ENCODE measurements at regions not wholly inside any gene's neighbourhood (a gene's known extent, or its start where the extent isn't known, plus 50 kb on each side); places are given as distances from the start of the nearest gene placed in this dataset.

- no peak for DNase-seq
- Histone ChIP-seq H3K9me3 (no peaks in the 10 kb centered on the region), H3K27ac (no peak overlapping the region), H3K36me3 (no peaks in the 10 kb centered on the region), H3K4me1 (peaks cover 0 to 14% (median 2%) of the 10 kb centered on the region in 6 donors), H3K27me3 (replicated peaks in 1 of 7) (no peaks in the 10 kb centered on the region), H3K4me3 (no peak overlapping the region)
- whole genome bisulfite sequencing, 5 donors, result 88 to 96% (median 95%) methylated on average over 4 to 5 of the region's 5 CpGs
- TF ChIP-seq POLR2AphosphoS5 (IDR thresholded peaks at IDR 0.05) (no peak), POLR2A (IDR thresholded peaks at IDR 0.05) (no peak), CTCF (IDR thresholded peaks at IDR 0.05 in 8 of 11, conservative IDR thresholded peaks at IDR 0.05 in 3 of 11) (no peak)
- intact Hi-C loops (cut with DNase I; ENCODE audit: low total_unique reads), result no loop called here
These were observed 299.3 kb upstream of the IRX4 start for GRCh38 chr5:2182020-2182419.

- no peaks in the 10 kb centered on the region for H3K36me3 ChIP-seq
- intact Hi-C loops (cut with DNase I; ENCODE audit: low total_unique reads), result no loop called here
- H3K27ac ChIP-seq, result peak overlapping the region in 1 of 8 donors; percentile 22
- TF ChIP-seq POLR2A (IDR thresholded peaks at IDR 0.05) (no peak), POLR2AphosphoS5 (IDR thresholded peaks at IDR 0.05) (no peak), CTCF (IDR thresholded peaks at IDR 0.05 in 8 of 11, conservative IDR thresholded peaks at IDR 0.05 in 3 of 11) (no peak)
- H3K9me3 ChIP-seq, result no peaks in the 10 kb centered on the region
- no peak overlapping the region for H3K4me3 ChIP-seq
- DNase-seq, result no peak
- H3K27me3 ChIP-seq (replicated peaks in 1 of 7), result no peaks in the 10 kb centered on the region
- H3K4me1 ChIP-seq, result peaks cover 0 to 14% (median 2%) of the 10 kb centered on the region in 6 donors
- 81 to 91% (median 89%) methylated on average over 15 to 17 of the region's 17 CpGs for WGBS, 5 donors
These were observed 298.8 kb upstream of the IRX4 start for GRCh38 chr5:2181557-2181956.

DNA sequence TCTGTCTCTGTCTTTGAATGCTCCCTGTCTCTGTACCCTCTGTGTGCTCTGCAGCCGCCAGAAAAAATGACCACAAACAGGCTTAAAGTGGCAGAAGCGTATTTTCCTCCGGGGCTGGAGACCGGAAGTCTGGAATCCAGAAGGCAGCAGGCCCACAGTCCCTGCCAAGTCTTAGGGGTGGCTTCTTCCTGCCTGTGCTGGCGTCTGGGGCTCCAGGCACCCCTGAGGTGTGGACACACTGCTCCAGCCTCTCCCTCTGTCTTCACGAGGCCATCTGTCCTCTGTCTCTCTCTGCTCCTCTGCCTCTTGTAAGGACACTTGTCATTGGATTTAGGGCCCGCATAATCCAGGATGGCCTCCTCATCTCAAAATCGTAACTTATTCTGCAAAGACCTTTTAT is 298.4 kb upstream of the IRX4 start:
- Histone ChIP-seq H3K4me3 (no peak overlapping the region), H3K36me3 (no peaks in the 10 kb centered on the region), H3K27ac (peak overlapping the region in 4 of 8 donors; percentile 21 to 42 (median 28)), H3K4me1 (peaks cover 0 to 14% (median 2%) of the 10 kb centered on the region in 6 donors), H3K9me3 (no peaks in the 10 kb centered on the region), H3K27me3 (replicated peaks in 1 of 7) (peaks cover 0 to under 1% (median 0%) of the 10 kb centered on the region in 7 donors)
- intact Hi-C loops (cut with DNase I; ENCODE audit: low total_unique reads), result no loop called here
- 43 to 55% (median 48%) methylated on average over 7 to 8 of the region's 8 CpGs for WGBS, 5 donors
- no peak for DNase-seq
- TF ChIP-seq POLR2AphosphoS5 (IDR thresholded peaks at IDR 0.05) (no peak), CTCF (IDR thresholded peaks at IDR 0.05 in 8 of 11, conservative IDR thresholded peaks at IDR 0.05 in 3 of 11) (no peak), POLR2A (IDR thresholded peaks at IDR 0.05) (no peak)

DNA sequence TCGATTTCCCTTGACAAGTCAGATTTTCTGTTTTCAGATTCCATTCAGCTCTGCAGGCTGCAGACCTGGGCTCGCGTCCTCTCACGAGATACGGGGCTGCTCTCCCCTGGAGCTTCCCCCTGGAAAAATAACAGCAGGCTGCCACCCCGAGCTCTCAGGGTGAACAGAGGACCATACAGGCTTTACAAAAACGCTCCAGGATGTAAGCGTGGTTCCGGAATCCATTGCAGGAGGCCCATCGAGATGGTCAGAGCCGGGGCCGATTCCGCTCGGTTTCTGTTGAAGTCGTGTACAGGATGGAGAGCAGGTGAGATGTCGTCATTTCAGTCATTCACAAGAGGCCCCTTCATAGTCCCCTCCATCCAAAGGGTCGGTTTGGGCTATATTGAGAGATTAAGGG is 297.7 kb upstream of the IRX4 start:
- no peak overlapping the region for H3K4me3 ChIP-seq
- peaks cover 0 to 7% (median 0%) of the 10 kb centered on the region in 7 donors for H3K27me3 ChIP-seq (replicated peaks in 1 of 7)
- peaks cover 0 to 14% (median 2%) of the 10 kb centered on the region in 6 donors for H3K4me1 ChIP-seq
- no peaks in the 10 kb centered on the region for H3K9me3 ChIP-seq
- no peaks in the 10 kb centered on the region for H3K36me3 ChIP-seq
- DNase-seq, result no peak
- TF ChIP-seq POLR2AphosphoS5 (IDR thresholded peaks at IDR 0.05) (no peak), POLR2A (IDR thresholded peaks at IDR 0.05) (no peak), CTCF (IDR thresholded peaks at IDR 0.05 in 8 of 11, conservative IDR thresholded peaks at IDR 0.05 in 3 of 11) (no peak)
- intact Hi-C loops (cut with DNase I; ENCODE audit: low total_unique reads), result no loop called here
- 84 to 91% (median 88%) methylated on average over 17 of the region's 17 CpGs for WGBS, 5 donors
- peak overlapping the region in 1 of 8 donors; percentile 33 for H3K27ac ChIP-seq

Data from spleen (tissue), 11 donors.